ENCODE measurements at regions not wholly inside any gene's neighbourhood (a gene's known extent, or its start where the extent isn't known, plus 50 kb on each side); places are given as distances from the start of the nearest gene placed in this dataset.
"Not testable (repeated sequence)": the region's sequence is repeated elsewhere in the genome, so short reads cannot be mapped to it uniquely, and the experiment has no call there.

GRCh38 chr5:57719216-57719615 lies 236.6 kb upstream of the ACTBL2 start:
- no peak for DNase-seq
- Mint-ChIP-seq H3K36me3 (no peaks in the 10 kb centered on the region), H3K4me1 (no peaks in the 10 kb centered on the region), H3K9me3 (ENCODE audit: low read depth) (peaks cover 2% of the 10 kb centered on the region), H3K4me3 (no peak overlapping the region), H3K27me3 (peaks cover 3% of the 10 kb centered on the region), H3K27ac (no peak overlapping the region)
- CTCF ChIA-PET, result no interaction called here
- ATAC-seq, result no peak

DNA sequence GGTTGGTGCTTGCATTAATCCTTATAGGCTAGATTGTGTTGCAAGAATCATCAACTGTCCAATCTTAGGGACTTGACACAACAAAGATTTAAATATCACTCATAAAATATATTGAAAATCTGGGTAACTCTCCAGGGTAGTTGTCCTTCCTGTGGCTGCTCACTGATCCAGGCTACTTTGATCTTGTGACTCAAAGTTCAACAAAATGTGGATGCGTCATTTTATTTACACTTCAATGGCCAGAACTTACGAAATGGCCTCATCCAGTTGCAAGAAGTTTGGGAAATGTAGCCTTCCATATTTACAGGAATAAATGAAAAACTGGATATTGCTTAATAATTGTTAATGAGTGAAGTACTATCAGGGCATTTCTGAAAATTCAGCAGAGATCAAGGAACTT lies 235.5 kb upstream of the ACTBL2 start:
- ATAC-seq, result no peak
- Mint-ChIP-seq H3K27ac (no peak overlapping the region), H3K4me3 (no peak overlapping the region), H3K9me3 (ENCODE audit: low read depth) (peaks cover 2% of the 10 kb centered on the region), H3K36me3 (no peaks in the 10 kb centered on the region), H3K27me3 (peaks cover 3% of the 10 kb centered on the region), H3K4me1 (no peaks in the 10 kb centered on the region)
- CTCF ChIA-PET, result no interaction called here
- no peak for DNase-seq

GRCh38 chr5:57717555-57717954 lies 234.9 kb upstream of the ACTBL2 start:
- no peaks in the 10 kb centered on the region for H3K36me3 Mint-ChIP-seq
- H3K9me3 Mint-ChIP-seq (ENCODE audit: low read depth), result peaks cover 2% of the 10 kb centered on the region
- no peak overlapping the region for H3K27ac Mint-ChIP-seq
- DNase-seq (no peak), ATAC-seq (no peak)
- no peaks in the 10 kb centered on the region for H3K4me1 Mint-ChIP-seq
- CTCF ChIA-PET, result no interaction called here
- no peak overlapping the region for H3K4me3 Mint-ChIP-seq
- peaks cover 3% of the 10 kb centered on the region for H3K27me3 Mint-ChIP-seq

GRCh38 chr5:57716661-57717060 lies 234.1 kb upstream of the ACTBL2 start:
- Mint-ChIP-seq H3K36me3 (no peaks in the 10 kb centered on the region), H3K9me3 (ENCODE audit: low read depth) (peaks cover 2% of the 10 kb centered on the region), H3K27me3 (peaks cover 3% of the 10 kb centered on the region), H3K4me3 (no peak overlapping the region), H3K4me1 (no peaks in the 10 kb centered on the region), H3K27ac (no peak overlapping the region)
- DNase-seq (no peak), ATAC-seq (no peak)
- CTCF ChIA-PET, result no interaction called here

- CTCF ChIA-PET, result no interaction called here
- Mint-ChIP-seq H3K27ac (no peak overlapping the region), H3K4me1 (no peaks in the 10 kb centered on the region), H3K4me3 (no peak overlapping the region), H3K27me3 (peaks cover 3% of the 10 kb centered on the region), H3K9me3 (ENCODE audit: low read depth) (peaks cover 2% of the 10 kb centered on the region), H3K36me3 (no peaks in the 10 kb centered on the region)
- ATAC-seq (no peak), DNase-seq (no peak)
Observed at GRCh38 chr5:57715296-57715695, 232.7 kb upstream of the ACTBL2 start.

- H3K36me3 Mint-ChIP-seq; CTCF ChIA-PET; H3K4me3 Mint-ChIP-seq; H3K9me3 Mint-ChIP-seq (ENCODE audit: low read depth); H3K27ac Mint-ChIP-seq; DNase-seq; ATAC-seq; H3K4me1 Mint-ChIP-seq; H3K27me3 Mint-ChIP-seq: not testable (repeated sequence)
Observed at GRCh38 chr5:57713535-57713934, 230.9 kb upstream of the ACTBL2 start.

GRCh38 chr5:57711946-57712345 lies 229.3 kb upstream of the ACTBL2 start:
- DNase-seq (no peak), ATAC-seq (no peak)
- Mint-ChIP-seq H3K36me3 (no peaks in the 10 kb centered on the region), H3K9me3 (ENCODE audit: low read depth) (peaks cover 2% of the 10 kb centered on the region), H3K4me3 (no peak overlapping the region), H3K27me3 (no peaks in the 10 kb centered on the region), H3K4me1 (no peaks in the 10 kb centered on the region), H3K27ac (no peak overlapping the region)
- CTCF ChIA-PET, result no interaction called here

DNA sequence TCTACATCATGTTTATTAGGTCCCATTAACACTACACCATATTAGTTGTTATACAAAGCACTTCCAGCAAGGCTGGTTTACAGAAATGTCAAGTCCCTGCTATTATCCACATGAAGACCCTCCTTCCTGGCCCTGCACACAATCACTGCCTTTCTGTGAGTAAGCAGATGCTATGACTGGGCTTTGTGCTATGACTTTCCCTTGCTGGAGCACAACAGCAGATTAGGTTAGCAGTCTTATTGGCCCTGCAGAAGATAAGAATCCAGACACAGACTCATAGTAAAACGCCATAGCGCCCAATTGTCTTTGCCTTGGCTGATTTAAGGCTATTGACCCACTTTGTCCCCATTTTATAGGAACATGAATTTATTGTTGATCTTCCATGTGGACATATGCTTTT lies 228.9 kb upstream of the ACTBL2 start:
- Mint-ChIP-seq H3K27ac (no peak overlapping the region), H3K4me1 (no peaks in the 10 kb centered on the region), H3K36me3 (no peaks in the 10 kb centered on the region), H3K9me3 (ENCODE audit: low read depth) (peaks cover 2% of the 10 kb centered on the region), H3K27me3 (no peaks in the 10 kb centered on the region), H3K4me3 (no peak overlapping the region)
- ATAC-seq (no peak), DNase-seq (no peak)
- CTCF ChIA-PET, result no interaction called here

DNA sequence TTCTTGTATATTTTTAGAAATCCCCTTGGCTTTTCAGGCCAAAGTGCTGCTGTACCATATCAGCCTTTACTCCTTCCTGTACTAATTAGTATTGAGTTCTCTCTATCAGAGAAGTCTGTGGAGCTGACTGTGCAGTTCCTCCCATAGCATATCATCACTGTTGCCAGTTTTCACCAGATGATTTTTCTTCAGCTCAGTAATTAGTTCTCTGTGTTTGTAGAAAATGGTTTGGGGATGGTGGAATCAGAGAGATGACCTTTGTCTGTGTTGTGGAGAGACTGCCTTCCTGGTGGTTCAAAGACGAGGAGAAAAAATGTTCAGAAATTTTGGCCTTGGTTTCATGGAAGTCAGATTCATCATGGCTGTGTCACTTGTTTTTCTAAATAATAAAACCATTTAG lies 227.5 kb upstream of the ACTBL2 start:
- Mint-ChIP-seq H3K27ac (no peak overlapping the region), H3K36me3 (no peaks in the 10 kb centered on the region), H3K4me1 (no peaks in the 10 kb centered on the region), H3K4me3 (no peak overlapping the region), H3K27me3 (no peaks in the 10 kb centered on the region), H3K9me3 (ENCODE audit: low read depth) (no peaks in the 10 kb centered on the region)
- DNase-seq (no peak), ATAC-seq (no peak)
- CTCF ChIA-PET, result no interaction called here

DNA sequence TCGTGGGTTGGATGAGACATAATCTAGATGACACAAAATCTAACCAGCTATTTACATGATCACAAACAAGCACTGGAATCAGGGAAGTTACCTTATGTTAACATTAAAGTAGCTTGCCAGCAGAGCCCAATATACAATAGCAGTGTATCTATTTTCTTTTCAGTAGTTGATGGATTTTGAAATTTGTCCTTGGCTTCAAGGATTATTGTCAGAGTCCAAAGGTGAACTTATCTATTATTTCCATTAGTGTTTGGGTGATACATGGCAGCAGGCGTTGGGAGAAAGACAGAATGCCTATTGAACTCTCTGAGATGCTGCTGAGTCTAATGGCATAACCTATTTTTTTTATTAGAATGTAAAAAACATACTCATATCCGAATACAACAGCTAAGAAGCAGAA lies 223.2 kb upstream of the ACTBL2 start:
- Mint-ChIP-seq H3K4me3 (no peak overlapping the region), H3K27me3 (no peaks in the 10 kb centered on the region), H3K27ac (no peak overlapping the region), H3K36me3 (no peaks in the 10 kb centered on the region), H3K4me1 (no peaks in the 10 kb centered on the region), H3K9me3 (ENCODE audit: low read depth) (no peaks in the 10 kb centered on the region)
- ATAC-seq (no peak), DNase-seq (no peak)
- CTCF ChIA-PET, result no interaction called here

DNA sequence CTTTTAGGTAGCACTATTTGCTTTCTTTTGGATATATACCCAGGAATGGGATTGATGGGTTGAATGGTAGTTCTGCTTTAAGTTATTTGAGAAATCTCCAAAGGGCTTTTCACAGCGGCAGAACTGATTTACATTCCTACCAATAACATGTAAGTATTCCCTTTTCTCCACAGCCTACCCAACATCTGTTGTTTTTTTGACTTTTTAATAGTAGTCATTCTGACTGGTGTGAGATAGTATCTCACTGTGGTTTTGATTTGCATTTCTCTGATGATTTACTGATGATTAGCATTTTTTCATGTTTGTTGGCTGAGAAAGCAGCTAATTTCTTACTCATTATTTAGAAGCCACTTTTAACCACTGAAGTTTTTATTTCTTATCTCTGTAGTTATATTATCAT lies 221.1 kb upstream of the ACTBL2 start:
- Mint-ChIP-seq H3K4me1 (no peaks in the 10 kb centered on the region), H3K9me3 (ENCODE audit: low read depth) (no peaks in the 10 kb centered on the region), H3K27me3 (no peaks in the 10 kb centered on the region), H3K36me3 (no peaks in the 10 kb centered on the region), H3K27ac (no peak overlapping the region), H3K4me3 (no peak overlapping the region)
- no peak for DNase-seq
- no peak for ATAC-seq
- CTCF ChIA-PET, result no interaction called here

- CTCF ChIA-PET, result no interaction called here
- H3K4me1 Mint-ChIP-seq, result no peaks in the 10 kb centered on the region
- no peak overlapping the region for H3K27ac Mint-ChIP-seq
- H3K27me3 Mint-ChIP-seq, result no peaks in the 10 kb centered on the region
- H3K36me3 Mint-ChIP-seq, result no peaks in the 10 kb centered on the region
- no peaks in the 10 kb centered on the region for H3K9me3 Mint-ChIP-seq (ENCODE audit: low read depth)
- no peak for DNase-seq
- H3K4me3 Mint-ChIP-seq, result no peak overlapping the region
- ATAC-seq, result no peak
Observed at GRCh38 chr5:57700484-57700883, 217.9 kb upstream of the ACTBL2 start.

DNA sequence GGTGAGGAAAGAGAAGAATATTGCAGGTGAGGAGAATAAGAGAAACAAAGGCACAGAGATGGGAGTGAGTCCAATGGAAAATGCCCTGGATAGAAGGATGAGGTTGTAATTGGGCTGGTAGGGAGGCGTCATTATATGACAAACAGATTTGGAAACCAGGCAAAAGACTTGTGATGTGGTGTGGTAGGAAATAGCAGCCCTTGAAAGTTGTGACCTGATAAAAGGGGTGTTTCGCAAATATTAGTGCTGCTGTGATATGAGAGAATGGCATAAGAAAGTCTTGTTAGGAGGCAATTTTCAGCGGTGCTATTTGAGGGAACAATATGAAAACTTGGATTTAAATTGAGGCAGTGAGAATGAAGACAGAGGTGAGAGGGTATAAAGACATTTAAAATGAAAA lies 217.5 kb upstream of the ACTBL2 start:
- DNase-seq (no peak), ATAC-seq (no peak)
- H3K4me3 Mint-ChIP-seq, result no peak overlapping the region
- CTCF ChIA-PET, result no interaction called here
- H3K4me1 Mint-ChIP-seq, result no peaks in the 10 kb centered on the region
- no peaks in the 10 kb centered on the region for H3K27me3 Mint-ChIP-seq
- H3K9me3 Mint-ChIP-seq (ENCODE audit: low read depth), result no peaks in the 10 kb centered on the region
- no peak overlapping the region for H3K27ac Mint-ChIP-seq
- H3K36me3 Mint-ChIP-seq, result no peaks in the 10 kb centered on the region

DNA sequence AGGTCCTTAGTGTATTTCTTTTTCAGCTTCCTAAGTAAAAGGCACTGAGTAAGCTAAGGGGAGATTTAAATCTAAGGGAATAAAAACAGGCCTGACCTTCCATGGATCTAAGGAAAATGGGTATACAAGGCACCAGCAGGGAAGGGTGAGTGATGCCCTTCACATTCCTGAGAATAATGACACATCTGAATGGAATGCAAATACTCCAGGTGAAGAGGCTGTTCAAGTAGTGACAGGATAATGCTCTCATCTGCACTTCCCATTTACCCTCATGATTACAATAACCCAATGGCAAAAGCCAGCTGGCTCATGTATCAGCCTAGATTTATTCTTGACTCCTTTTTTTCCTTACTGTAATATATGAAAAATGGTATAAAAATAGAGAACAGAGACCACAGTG lies 216.2 kb upstream of the ACTBL2 start:
- Mint-ChIP-seq H3K4me1 (no peaks in the 10 kb centered on the region), H3K9me3 (ENCODE audit: low read depth) (no peaks in the 10 kb centered on the region), H3K36me3 (no peaks in the 10 kb centered on the region), H3K27ac (no peak overlapping the region), H3K27me3 (no peaks in the 10 kb centered on the region), H3K4me3 (no peak overlapping the region)
- CTCF ChIA-PET, result no interaction called here
- DNase-seq, result no peak
- no peak for ATAC-seq

GRCh38 chr5:57698086-57698485 lies 215.5 kb upstream of the ACTBL2 start:
- no peaks in the 10 kb centered on the region for H3K36me3 Mint-ChIP-seq
- DNase-seq (no peak), ATAC-seq (no peak)
- H3K4me3 Mint-ChIP-seq, result no peak overlapping the region
- no peaks in the 10 kb centered on the region for H3K27me3 Mint-ChIP-seq
- H3K27ac Mint-ChIP-seq, result no peak overlapping the region
- no peaks in the 10 kb centered on the region for H3K4me1 Mint-ChIP-seq
- no peaks in the 10 kb centered on the region for H3K9me3 Mint-ChIP-seq (ENCODE audit: low read depth)
- CTCF ChIA-PET, result no interaction called here
